MM.1S (cell line): ENCODE measurements at regions not wholly inside any gene's neighbourhood (a gene's known extent, or its start where the extent isn't known, plus 50 kb on each side); places are given as distances from the start of the nearest gene placed in this dataset.

Experiments
- CTCF ChIP-seq: fragments of 300-600 bp; sonication (generic); IDR thresholded peaks from 2 replicates; pipeline ENCODE4 v1.5.1; 2016; ENCODE audit warnings: antibody characterized with exemption, low read length, mixed read lengths
- EZH2 ChIP-seq: fragments of 300-600 bp; sonication (generic); optimal IDR thresholded peaks from 2 replicates; pipeline ENCODE3; 2017; ENCODE audit warnings: low read depth, mild to moderate bottlenecking, antibody characterized with exemption, low read length, mixed read lengths
- EZH2phosphoT487 ChIP-seq: fragments of 300-600 bp; sonication (generic); IDR thresholded peaks from 2 replicates; pipeline ENCODE4 v1.6.1; 2018; ENCODE audit warnings: antibody characterized with exemption, low read length

GRCh38 chr4:35525192-35525978 lies 718.9 kb downstream of the ARAP2 start:
- TF ChIP-seq CTCF (no peak), EZH2phosphoT487 (no peak), EZH2 (no peak)
